Mesendoderm (in vitro differentiated cells): ENCODE measurements at regions not wholly inside any gene's neighbourhood (a gene's known extent, or its start where the extent isn't known, plus 50 kb on each side); places are given as distances from the start of the nearest gene placed in this dataset.

Source experiments
- DNase-seq: peaks from one replicate; pipeline ENCODE4 v3.0.0; 2013
- H2AK5ac ChIP-seq: 2 replicates; pipeline ENCODE4 v1.6.1; 2013; ENCODE audit warnings: low read length, inconsistent platforms
- H2BK120ac ChIP-seq: 2 replicates; pipeline ENCODE4 v1.6.1; 2013; ENCODE audit warnings: low read depth, mild to moderate bottlenecking, low read length, moderate library complexity, mixed read lengths
- H2BK15ac ChIP-seq: replicated peaks from 2 replicates; pipeline ENCODE4 v1.6.1; 2013; ENCODE audit warnings: low read depth, mild to moderate bottlenecking, moderate library complexity
- H2BK5ac ChIP-seq: 2 replicates; pipeline ENCODE4 v1.6.1; 2013; ENCODE audit warnings: low read length, inconsistent platforms
- H3K18ac ChIP-seq: 2 replicates; pipeline ENCODE4 v1.6.1; 2013; ENCODE audit warnings: mild to moderate bottlenecking, low read length, mixed read lengths
- H3K23ac ChIP-seq: one replicate; pipeline ENCODE4 v1.6.1; 2013; ENCODE audit warnings: low read length
- H3K27ac ChIP-seq: 2 replicates; pipeline ENCODE4 v1.5.1; 2013; ENCODE audit warnings: low read depth, mild to moderate bottlenecking, inconsistent platforms, low read length, moderate library complexity
- H3K27me3 ChIP-seq: 2 replicates; pipeline ENCODE4 v1.6.1; 2013; ENCODE audit warnings: low read length, control low read depth, mild to moderate bottlenecking, inconsistent platforms; ENCODE audit not compliant: insufficient read depth, poor library complexity
- H3K36me3 ChIP-seq: 2 replicates; pipeline ENCODE4 v1.6.1; 2013; ENCODE audit warnings: low read length, inconsistent platforms; ENCODE audit not compliant: control insufficient read depth, insufficient read depth
- H3K4ac ChIP-seq: one replicate; pipeline ENCODE4 v1.6.1; 2013; ENCODE audit warnings: low read depth, mild to moderate bottlenecking, low read length, moderate library complexity
- H3K4me1 ChIP-seq: 2 replicates; pipeline ENCODE4 v1.6.1; 2013; ENCODE audit warnings: low read depth, low read length, inconsistent platforms; ENCODE audit not compliant: control insufficient read depth
- H3K4me2 ChIP-seq: 2 replicates; pipeline ENCODE4 v1.6.1; 2013; ENCODE audit warnings: low read length
- H3K4me3 ChIP-seq: 2 replicates; pipeline ENCODE4 v1.5.1; 2013; ENCODE audit warnings: mild to moderate bottlenecking, low read length
- H3K56ac ChIP-seq: one replicate; pipeline ENCODE4 v1.6.1; 2013; ENCODE audit warnings: low read length
- H3K79me1 ChIP-seq: 2 replicates; pipeline ENCODE4 v1.6.1; 2013; ENCODE audit warnings: low read length, inconsistent platforms
- H3K79me2 ChIP-seq: 2 replicates; pipeline ENCODE4 v1.6.1; 2013; ENCODE audit warnings: mild to moderate bottlenecking, low read length; ENCODE audit not compliant: control insufficient read depth, insufficient read depth
- H3K9ac ChIP-seq: 2 replicates; pipeline ENCODE4 v1.6.1; 2013; ENCODE audit warnings: low read length, inconsistent platforms
- H4K5ac ChIP-seq: one replicate; pipeline ENCODE4 v1.6.1; 2013; ENCODE audit warnings: low read length
- H4K8ac ChIP-seq: one replicate; pipeline ENCODE4 v1.6.1; 2013; ENCODE audit warnings: low read depth, mild to moderate bottlenecking, control low read depth, low read length, moderate library complexity
- WGBS: extraction: QIAGEN DNeasy Blood & Tissue Kit; methylation state at CpG from one replicate; pipeline ENCODE4 v1.1.7; 2013; ENCODE audit warnings: low lambda C conversion rate, missing lambda C conversion rate; ENCODE audit not compliant: insufficient coverage; ENCODE audit errors: extremely low coverage; 5-methylcytosine and 5-hydroxymethylcytosine counted together

GRCh38 chr4:152109531-152110509 lies 349.0 kb upstream of the GATB start:
- H3K27ac ChIP-seq: no peak overlapping the region
- H3K4me2 ChIP-seq: no peak overlapping the region
- no peak overlapping the region for H4K8ac ChIP-seq
- no peak overlapping the region for H3K56ac ChIP-seq
- H2BK15ac ChIP-seq: no peak overlapping the region
- DNase-seq: no peak
- no peaks in the 10 kb centered on the region for H3K79me1 ChIP-seq
- no peak overlapping the region for H2BK120ac ChIP-seq
- no peak overlapping the region for H3K23ac ChIP-seq
- no peak overlapping the region for H3K9ac ChIP-seq
- WGBS: no CpG with 5 or more reads among the region's 9 CpGs
- H3K27me3 ChIP-seq: no peaks in the 10 kb centered on the region
- no peak overlapping the region for H2BK5ac ChIP-seq
- H4K5ac ChIP-seq: no peak overlapping the region
- no peak overlapping the region for H3K18ac ChIP-seq
- no peak overlapping the region for H2AK5ac ChIP-seq
- H3K79me2 ChIP-seq: no peaks in the 10 kb centered on the region
- H3K36me3 ChIP-seq: no peaks in the 10 kb centered on the region
- no peak overlapping the region for H3K4me3 ChIP-seq
- H3K4ac ChIP-seq: no peak overlapping the region
- no peaks in the 10 kb centered on the region for H3K4me1 ChIP-seq

- no CpG with 5 or more reads among the region's 8 CpGs for WGBS
- DNase-seq: no peak
- Histone ChIP-seq H3K36me3 (no peaks in the 10 kb centered on the region), H2AK5ac (no peak overlapping the region), H3K4ac (no peak overlapping the region), H3K27me3 (no peaks in the 10 kb centered on the region), H3K56ac (no peak overlapping the region), H4K8ac (no peak overlapping the region), H2BK15ac (no peak overlapping the region), H3K79me1 (no peaks in the 10 kb centered on the region), H2BK120ac (no peak overlapping the region), H3K4me3 (no peak overlapping the region), H3K27ac (no peak overlapping the region), H2BK5ac (no peak overlapping the region), H4K5ac (no peak overlapping the region), H3K18ac (no peak overlapping the region), H3K9ac (no peak overlapping the region), H3K23ac (no peak overlapping the region), H3K4me1 (no peaks in the 10 kb centered on the region), H3K79me2 (no peaks in the 10 kb centered on the region), H3K4me2 (no peak overlapping the region)
Observed at GRCh38 chr4:152107736-152108500, 347.1 kb upstream of the GATB start.

- Histone ChIP-seq H3K9ac (no peak overlapping the region), H3K79me1 (no peaks in the 10 kb centered on the region), H3K18ac (no peak overlapping the region), H3K4ac (no peak overlapping the region), H3K56ac (no peak overlapping the region), H3K4me1 (no peaks in the 10 kb centered on the region), H3K36me3 (no peaks in the 10 kb centered on the region), H3K4me3 (no peak overlapping the region), H3K79me2 (no peaks in the 10 kb centered on the region), H3K4me2 (no peak overlapping the region), H3K27me3 (no peaks in the 10 kb centered on the region), H4K8ac (no peak overlapping the region), H2AK5ac (no peak overlapping the region), H2BK5ac (no peak overlapping the region), H2BK120ac (no peak overlapping the region), H3K27ac (no peak overlapping the region), H4K5ac (no peak overlapping the region), H2BK15ac (no peak overlapping the region), H3K23ac (no peak overlapping the region)
- WGBS: no CpG with 5 or more reads among the region's 6 CpGs
- no peak for DNase-seq
Observed at GRCh38 chr4:152106781-152107321, 346.0 kb upstream of the GATB start.

GRCh38 chr4:152106113-152106763 lies 345.4 kb upstream of the GATB start:
- Histone ChIP-seq H2BK5ac (no peak overlapping the region), H3K4me2 (no peak overlapping the region), H3K18ac (no peak overlapping the region), H3K56ac (no peak overlapping the region), H3K36me3 (no peaks in the 10 kb centered on the region), H3K9ac (no peak overlapping the region), H3K79me1 (no peaks in the 10 kb centered on the region), H2AK5ac (no peak overlapping the region), H3K4me1 (no peaks in the 10 kb centered on the region), H2BK15ac (no peak overlapping the region), H4K8ac (no peak overlapping the region), H2BK120ac (no peak overlapping the region), H4K5ac (no peak overlapping the region), H3K27me3 (no peaks in the 10 kb centered on the region), H3K27ac (no peak overlapping the region), H3K79me2 (no peaks in the 10 kb centered on the region), H3K4ac (no peak overlapping the region), H3K23ac (no peak overlapping the region), H3K4me3 (no peak overlapping the region)
- peak; percentile 86 for DNase-seq
- no CpG with 5 or more reads among the region's 6 CpGs for WGBS

GRCh38 chr4:152104901-152105357 lies 344.1 kb upstream of the GATB start:
- WGBS: no CpG with 5 or more reads among the region's 9 CpGs
- H2BK5ac ChIP-seq: no peak overlapping the region

More at GRCh38 chr4:152104901-152105357, 344.1 kb upstream of the GATB start:
- Histone ChIP-seq H3K9ac (no peak overlapping the region), H3K36me3 (no peaks in the 10 kb centered on the region), H3K23ac (no peak overlapping the region), H3K27me3 (no peaks in the 10 kb centered on the region), H3K18ac (no peak overlapping the region), H3K4ac (no peak overlapping the region), H3K4me3 (no peak overlapping the region), H3K27ac (no peak overlapping the region), H3K79me1 (no peaks in the 10 kb centered on the region), H4K8ac (no peak overlapping the region), H3K4me2 (no peak overlapping the region), H3K56ac (no peak overlapping the region), H2BK15ac (no peak overlapping the region), H2AK5ac (no peak overlapping the region), H2BK120ac (no peak overlapping the region), H3K4me1 (no peaks in the 10 kb centered on the region), H4K5ac (no peak overlapping the region), H3K79me2 (no peaks in the 10 kb centered on the region)
- DNase-seq: no peak
